Ovary (tissue), 7 donors: ENCODE measurements at regions not wholly inside any gene's neighbourhood (a gene's known extent, or its start where the extent isn't known, plus 50 kb on each side); places are given as distances from the start of the nearest gene placed in this dataset.

Experiments
- DNase-seq, 5 donors: peaks; one replicate each; pipeline ENCODE4 v3.0.0-alpha.2; 2019 to 2020
- H3K27ac ChIP-seq, 2 donors: fragments of 200-600 bp; one replicate each; pipeline versions ENCODE4 v1.5.1 to v1.8.0; 2019 to 2022
- H3K27me3 ChIP-seq: fragments of 200-600 bp; one replicate; pipeline ENCODE4 v1.8.0; 2022
- H3K36me3 ChIP-seq: fragments of 200-600 bp; sonication (generic); one replicate; pipeline ENCODE4 v1.5.1; 2019
- H3K4me1 ChIP-seq: one replicate; pipeline ENCODE4 v1.8.1; 2013; ENCODE audit warnings: mild to moderate bottlenecking, moderate library complexity; ENCODE audit not compliant: insufficient read depth
- H3K4me3 ChIP-seq: fragments of 200-600 bp; sonication (generic); one replicate; pipeline ENCODE4 v1.5.1; 2017
- H3K9me3 ChIP-seq, 2 donors: fragments of 200-600 bp in 1 of 2; sonication (generic) in 1 of 2; one replicate each; pipeline versions ENCODE4 v1.5.1 to v1.8.1; 2013 to 2019; ENCODE audit warnings: mild to moderate bottlenecking in 1 of 2, moderate library complexity in 1 of 2
- CTCF ChIP-seq, 3 donors: fragments of 450-650 bp in 2 of 3; fragments of 200-600 bp in 1 of 3; IDR thresholded peaks; one replicate each; pipeline versions ENCODE4 v1.5.1 to v1.8.0; 2016 to 2022; ENCODE audit warnings: antibody characterized with exemption in 3 of 3, mild to moderate bottlenecking in 1 of 3
- EP300 ChIP-seq: sonication (generic); formaldehyde crosslinking; IDR thresholded peaks from one replicate; pipeline ENCODE4 v1.6.1; 2017; ENCODE audit warnings: antibody characterized with exemption
- POLR2A ChIP-seq: fragments of 450-650 bp; IDR thresholded peaks from one replicate; pipeline ENCODE4 v1.6.1; 2017; ENCODE audit warnings: antibody characterized with exemption, mild to moderate bottlenecking, moderate library complexity
- WGBS, 3 donors: extraction: QIAGEN DNeasy Blood & Tissue Kit in 1 of 3; methylation state at CpG; one replicate each; pipeline versions ENCODE4 v1.1.5 to v1.1.7; 2013 to 2017; 5-methylcytosine and 5-hydroxymethylcytosine counted together
- intact Hi-C, 4 donors: fragments of 100-400 bp; cut with DNase I; formaldehyde crosslinking; loops; one replicate each; pipeline versions ENCODE4 v1.11.0 to v1.15.1; 2022 to 2023
- donor health status: DM: no; HTN: no; CAD: no; lungs with moderate emphysema.
- donor health status: DM: no; HTN: no; CAD: no.
- donor health status: Bipolar disorder and iron deficiency.
- donor health status: DM: no; HTN: no; CAD: no.
- donor health status: DM: yes; HTN: yes; CAD: no.

- 55 to 65% (median 63%) methylated on average over 2 of the region's 2 CpGs for WGBS, 3 donors
- no peak for TF ChIP-seq POLR2A
- no peak for TF ChIP-seq EP300
- no peak for TF ChIP-seq CTCF (IDR thresholded peaks at IDR 0.05)
- H3K36me3 ChIP-seq, result no peaks in the 10 kb centered on the region
- intact Hi-C loops, result loop anchor here in 1 of 4 donors (10.0 kb wide), 1 partner anchor 352 kb away; no protein-coding TSS in a partner anchor
- no peaks in the 10 kb centered on the region for H3K9me3 ChIP-seq
- no peaks in the 10 kb centered on the region for H3K27me3 ChIP-seq
- DNase-seq, result no peak
- no peak overlapping the region for H3K27ac ChIP-seq
- no peak overlapping the region for H3K4me3 ChIP-seq
- H3K4me1 ChIP-seq, result no peaks in the 10 kb centered on the region
Observed at GRCh38 chr13:67977066-67977465, 746.9 kb upstream of the PCDH9 start.

- TF ChIP-seq POLR2A (no peak), CTCF (IDR thresholded peaks at IDR 0.05) (no peak), EP300 (no peak)
- Histone ChIP-seq H3K4me1 (no peaks in the 10 kb centered on the region), H3K27ac (no peak overlapping the region), H3K9me3 (no peaks in the 10 kb centered on the region), H3K36me3 (no peaks in the 10 kb centered on the region), H3K27me3 (no peaks in the 10 kb centered on the region), H3K4me3 (no peak overlapping the region)
- no peak for DNase-seq
- intact Hi-C loops, result loop anchor here in 1 of 4 donors (10.0 kb wide), 1 partner anchor 346 kb away; no protein-coding TSS in a partner anchor
- 83 to 84% (median 83%) methylated on average over 5 of the region's 5 CpGs for WGBS, 3 donors
Observed at GRCh38 chr13:67971291-67971690, 741.2 kb upstream of the PCDH9 start.

GRCh38 chr13:67967031-67967430, 736.9 kb upstream of the PCDH9 start:
- H3K4me3 ChIP-seq, result no peak overlapping the region
- no peak for DNase-seq
- intact Hi-C loops, result no loop called here
- no peaks in the 10 kb centered on the region for H3K36me3 ChIP-seq
- H3K27me3 ChIP-seq, result no peaks in the 10 kb centered on the region
- WGBS, 3 donors, result 72 to 83% (median 75%) methylated on average over 1 of the region's 1 CpG
- H3K4me1 ChIP-seq, result no peaks in the 10 kb centered on the region
- H3K9me3 ChIP-seq, result no peaks in the 10 kb centered on the region
- no peak overlapping the region for H3K27ac ChIP-seq
- TF ChIP-seq POLR2A (no peak), EP300 (no peak), CTCF (IDR thresholded peaks at IDR 0.05) (no peak)

- no peak for DNase-seq
- TF ChIP-seq EP300, result no peak
- Histone ChIP-seq H3K9me3 (no peaks in the 10 kb centered on the region), H3K36me3 (no peaks in the 10 kb centered on the region), H3K4me1 (no peaks in the 10 kb centered on the region), H3K27me3 (no peaks in the 10 kb centered on the region), H3K27ac (no peak overlapping the region), H3K4me3 (no peak overlapping the region)
- WGBS, 3 donors, result 85 to 92% (median 88%) methylated on average over 1 of the region's 1 CpG
- intact Hi-C loops, result no loop called here
Observed at GRCh38 chr13:67966065-67966464, 735.9 kb upstream of the PCDH9 start.

GRCh38 chr13:67964986-67965385, 734.9 kb upstream of the PCDH9 start:
- WGBS, 3 donors, result 34 to 40% (median 36%) methylated on average over 1 of the region's 1 CpG
- no peaks in the 10 kb centered on the region for H3K36me3 ChIP-seq
- no peak overlapping the region for H3K27ac ChIP-seq
- no peaks in the 10 kb centered on the region for H3K9me3 ChIP-seq
- intact Hi-C loops, result no loop called here
- DNase-seq, result no peak
- H3K4me3 ChIP-seq, result no peak overlapping the region
- no peak for TF ChIP-seq CTCF (IDR thresholded peaks at IDR 0.05)
- no peaks in the 10 kb centered on the region for H3K4me1 ChIP-seq
- no peaks in the 10 kb centered on the region for H3K27me3 ChIP-seq
